GM21723 (cell line): ENCODE measurements at regions not wholly inside any gene's neighbourhood (a gene's known extent, or its start where the extent isn't known, plus 50 kb on each side); places are given as distances from the start of the nearest gene placed in this dataset.
"Not testable (repeated sequence)": the region's sequence is repeated elsewhere in the genome, so short reads cannot be mapped to it uniquely, and the experiment has no call there.

Experiments used
- ATAC-seq: cut with Tn5 transposase; IDR thresholded peaks from one replicate; pipeline ENCODE4 v1.9.1; 2021; ENCODE audit warnings: mild to moderate bottlenecking, moderate library complexity; ENCODE audit not compliant: unreplicated experiment

DNA sequence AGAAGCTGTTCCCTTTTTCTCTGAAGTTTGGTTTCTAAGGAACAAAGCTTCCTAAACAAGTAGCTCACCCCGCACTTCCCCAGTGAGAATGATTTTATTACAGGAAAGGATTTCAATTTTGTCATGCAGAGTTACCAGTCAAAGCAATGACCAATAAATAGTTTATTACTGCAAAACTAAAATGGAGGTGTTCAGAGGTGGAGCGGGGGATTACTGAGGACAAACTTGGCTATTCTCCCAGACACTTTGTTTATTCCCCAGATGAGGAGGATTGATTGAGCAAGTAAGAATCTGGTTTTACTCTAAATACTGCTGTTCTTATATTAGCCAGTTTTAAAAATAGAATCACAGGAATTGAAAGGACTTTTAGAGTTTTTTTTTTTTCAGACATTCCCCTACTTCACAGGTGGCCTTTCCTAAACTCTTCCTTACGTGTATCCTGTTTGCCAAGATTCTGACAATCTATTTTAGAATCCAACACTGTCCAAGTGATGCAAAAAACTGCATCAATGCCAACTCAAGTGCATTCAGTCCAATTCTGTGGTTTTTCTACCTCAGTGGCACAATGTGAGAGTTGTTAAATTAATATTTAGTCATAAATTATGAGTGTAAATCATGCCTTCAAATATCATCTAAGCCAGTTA is 136.1 kb downstream of the TNFSF18 start:
- ATAC-seq: no peak

- ATAC-seq: no peak
Observed at GRCh38 chr1:172915271-172915670, 135.5 kb downstream of the TNFSF18 start.

- no peak for ATAC-seq
Observed at GRCh38 chr1:172916116-172916515, 134.6 kb downstream of the TNFSF18 start.

- ATAC-seq: no peak
Observed at GRCh38 chr1:172917972-172918371, 132.8 kb downstream of the TNFSF18 start.

DNA sequence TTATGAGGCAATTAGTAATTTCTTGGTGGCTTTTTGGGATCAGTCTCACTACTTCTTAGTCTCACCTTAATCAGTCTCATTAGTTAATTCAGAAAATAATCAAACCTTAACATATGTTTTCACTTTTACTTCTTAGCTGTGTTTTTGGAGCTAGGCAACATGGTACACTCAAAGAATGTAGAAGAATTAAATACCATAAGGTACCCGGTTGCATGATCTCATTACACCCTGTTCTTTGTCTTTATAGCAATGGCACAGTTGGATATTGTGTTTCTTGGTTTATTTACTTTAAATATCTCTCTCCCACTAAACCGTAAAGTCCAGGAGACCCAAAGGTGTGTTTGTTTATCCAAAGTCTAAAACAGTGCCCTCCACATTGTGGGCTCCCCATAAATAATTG is 132.3 kb downstream of the TNFSF18 start:
- ATAC-seq: no peak

DNA sequence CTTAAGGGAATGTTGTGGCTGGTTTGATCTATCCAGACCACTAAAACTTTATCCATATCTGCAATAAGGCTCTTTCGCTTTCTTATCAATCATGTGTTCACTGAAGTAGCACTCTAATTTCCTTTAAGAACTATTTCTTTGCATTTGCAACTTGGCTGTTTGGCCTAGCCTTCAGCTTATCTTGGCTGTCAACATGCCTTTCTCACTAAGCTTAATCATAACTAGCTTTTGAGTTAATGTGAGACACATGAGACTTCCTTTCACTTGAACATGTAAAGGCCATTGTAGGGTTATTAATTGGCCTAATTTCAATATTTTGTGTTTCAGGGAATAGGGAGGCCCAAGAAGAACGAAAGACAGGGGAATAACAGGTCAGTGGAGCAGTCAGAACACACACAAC is 124.7 kb downstream of the TNFSF18 start:
- no peak for ATAC-seq

DNA sequence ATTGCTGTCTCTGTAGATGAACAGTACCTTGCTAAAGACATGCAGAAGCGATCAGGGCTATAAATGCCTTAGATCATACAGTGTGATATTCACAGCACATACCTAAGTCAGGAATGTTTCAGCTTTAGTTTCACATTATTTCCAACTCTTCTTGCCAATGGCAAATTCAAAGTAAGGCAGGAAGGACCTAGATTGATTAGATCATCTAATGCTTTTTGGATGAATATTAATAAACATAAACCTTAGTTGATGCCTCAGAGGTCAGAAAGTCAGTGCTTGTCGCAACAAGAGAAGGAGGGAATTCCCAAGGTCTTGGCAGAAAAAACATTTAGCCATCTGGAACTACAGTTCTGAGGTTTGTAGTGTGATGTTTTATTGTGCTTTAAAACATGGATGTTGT is 122.3 kb downstream of the TNFSF18 start:
- no peak for ATAC-seq

DNA sequence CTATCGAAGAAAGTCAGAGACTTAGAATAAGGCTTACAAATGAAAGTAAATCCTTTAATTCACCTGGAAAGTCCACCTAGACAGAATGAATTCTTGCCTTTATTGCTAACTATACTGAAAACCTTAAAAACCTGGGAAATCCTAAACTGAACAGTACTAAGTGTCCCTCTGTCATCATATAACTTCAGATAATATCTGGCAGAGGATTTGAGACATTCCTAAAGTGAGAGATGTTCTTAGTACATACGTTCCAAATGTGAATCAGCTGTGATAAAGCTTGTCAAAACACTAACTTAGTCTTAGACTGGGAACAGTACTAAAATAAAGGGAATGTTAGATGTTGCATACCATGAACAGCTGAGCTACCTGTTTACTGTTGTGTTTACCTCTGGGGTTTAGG is 121.7 kb downstream of the TNFSF18 start:
- ATAC-seq: no peak

DNA sequence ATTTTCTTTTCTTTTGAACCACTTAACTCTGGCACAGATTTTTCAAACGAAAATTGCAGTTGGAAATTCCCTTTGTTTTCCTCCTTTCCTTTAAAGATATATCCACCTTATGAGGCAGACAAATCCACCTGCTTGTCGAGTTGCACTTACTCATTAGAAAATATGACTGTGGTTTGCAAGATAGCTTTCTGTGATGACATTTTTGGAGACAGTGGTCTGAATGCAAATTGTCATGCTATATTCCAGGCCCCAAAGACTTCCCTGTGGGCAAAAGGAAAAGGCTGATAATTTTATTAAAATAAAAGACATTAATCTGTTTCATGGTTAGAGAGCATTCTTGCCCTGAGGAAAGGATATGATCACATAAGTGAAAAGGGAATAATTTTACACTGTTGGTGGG is 120.6 kb downstream of the TNFSF18 start:
- no peak for ATAC-seq

- no peak for ATAC-seq
Observed at GRCh38 chr1:172931340-172931739, 119.4 kb downstream of the TNFSF18 start.

GRCh38 chr1:172931761-172932160 is 119.0 kb downstream of the TNFSF18 start:
- no peak for ATAC-seq

- ATAC-seq: no peak
Observed at GRCh38 chr1:172932981-172933380, 117.8 kb downstream of the TNFSF18 start.

GRCh38 chr1:172934417-172934762 is 116.4 kb downstream of the TNFSF18 start:
- ATAC-seq: no peak

GRCh38 chr1:172935062-172935592 is 115.6 kb downstream of the TNFSF18 start:
- ATAC-seq: no peak

DNA sequence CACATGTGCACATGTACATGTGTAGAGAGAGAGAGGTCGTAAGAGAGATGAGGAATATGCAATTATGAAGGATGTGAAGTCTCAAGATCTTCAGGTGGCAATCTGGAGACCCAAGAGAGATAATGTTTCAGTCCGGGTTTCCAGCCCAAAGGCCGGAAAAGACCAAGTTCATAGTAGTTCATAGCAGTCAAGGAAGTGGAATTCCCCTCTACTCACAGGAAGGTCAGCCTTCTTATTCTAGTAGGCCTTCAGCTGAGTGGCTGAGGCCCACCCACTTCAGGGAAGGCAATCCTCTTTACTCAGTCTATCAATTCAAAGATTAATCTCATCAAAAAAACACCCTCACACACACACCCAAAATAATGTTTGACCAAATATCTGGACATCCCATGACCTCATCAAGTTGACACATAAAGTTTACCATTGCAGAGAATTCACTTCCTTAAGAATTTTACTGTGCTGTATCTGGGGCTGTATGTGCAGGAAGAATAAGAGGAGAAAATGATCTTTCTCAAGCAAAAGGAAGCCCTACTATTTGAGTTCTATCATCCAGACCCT is 114.6 kb downstream of the TNFSF18 start:
- no peak for ATAC-seq

DNA sequence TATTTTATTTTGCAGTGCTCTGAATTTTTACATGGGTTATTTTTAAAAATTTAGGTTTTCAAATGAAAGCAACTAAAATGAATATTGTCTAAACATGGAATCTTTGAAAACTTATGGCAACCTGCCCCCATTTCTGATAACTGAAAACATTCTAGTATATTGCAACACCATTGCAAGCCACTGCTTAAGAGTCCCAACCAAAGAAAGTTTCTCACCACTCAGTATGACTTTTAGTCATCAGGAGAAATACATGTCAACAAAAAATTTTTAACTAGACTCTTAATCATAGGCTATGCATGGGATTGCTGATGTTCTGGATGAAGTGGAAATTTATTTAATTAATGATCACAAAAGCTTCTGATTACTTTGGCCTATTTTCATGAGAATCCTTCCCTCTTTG is 112.1 kb downstream of the TNFSF18 start:
- ATAC-seq: no peak

GRCh38 chr1:172939475-172939874 is 111.3 kb downstream of the TNFSF18 start:
- no peak for ATAC-seq

DNA sequence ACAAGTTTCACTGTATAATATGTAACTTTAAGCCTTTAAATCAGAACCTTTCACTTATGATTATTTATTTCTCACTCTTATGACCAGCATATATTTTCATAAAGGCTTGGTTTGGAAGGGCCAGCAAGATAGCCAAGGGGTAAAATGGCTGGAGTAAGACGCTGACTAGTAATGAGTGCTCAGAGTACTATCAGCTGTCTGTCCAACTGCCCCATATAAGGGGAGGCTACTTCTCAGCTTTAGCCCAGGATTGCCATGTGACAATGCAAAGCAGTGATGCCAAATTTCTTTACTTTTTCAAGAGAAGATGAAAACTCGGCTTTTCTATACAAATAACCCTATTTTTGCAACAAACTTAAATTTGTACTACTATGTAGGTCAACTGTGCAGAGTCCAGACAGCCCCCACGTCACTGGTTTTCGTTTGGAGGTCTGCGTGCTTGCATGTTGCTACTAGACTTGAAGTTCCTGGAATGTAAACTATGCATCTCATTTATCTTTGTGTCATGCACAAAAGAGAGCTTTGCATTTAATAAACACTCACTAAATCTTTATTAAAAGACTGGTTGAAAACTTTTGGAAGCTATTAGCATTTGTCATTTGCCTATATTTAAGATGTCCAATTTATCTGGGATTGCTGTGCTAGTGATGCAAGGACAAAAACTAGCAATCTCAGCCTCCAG is 110.4 kb downstream of the TNFSF18 start:
- ATAC-seq: no peak

- ATAC-seq: no peak
Observed at GRCh38 chr1:172941471-172941870, 109.3 kb downstream of the TNFSF18 start.

DNA sequence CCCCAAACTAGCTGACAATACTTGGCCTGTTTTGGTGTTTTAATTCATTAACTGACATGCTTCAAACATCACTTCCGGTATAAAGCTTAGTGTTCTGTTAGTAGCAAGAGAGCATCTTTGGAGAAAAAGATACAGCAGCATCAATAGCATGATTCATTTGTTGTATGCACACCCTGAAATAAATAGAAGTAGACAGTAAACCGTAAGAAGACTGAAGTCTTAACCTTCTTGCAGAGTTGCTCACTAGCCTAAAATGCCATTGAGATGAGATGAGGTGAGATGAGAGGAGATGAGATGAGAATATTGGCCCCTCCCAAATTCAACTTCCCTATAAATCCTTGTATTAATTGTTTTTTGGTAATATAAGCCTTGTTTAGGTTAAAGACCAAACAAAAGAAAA is 108.8 kb downstream of the TNFSF18 start:
- no peak for ATAC-seq

- not testable (repeated sequence) for ATAC-seq
Observed at GRCh38 chr1:172943138-172943537, 107.6 kb downstream of the TNFSF18 start.

- no peak for ATAC-seq
Observed at GRCh38 chr1:172944931-172945330, 105.8 kb downstream of the TNFSF18 start.
